Stomach (tissue), 4 donors: ENCODE measurements at regions not wholly inside any gene's neighbourhood (a gene's known extent, or its start where the extent isn't known, plus 50 kb on each side); places are given as distances from the start of the nearest gene placed in this dataset.

Experiments
- EP300 ChIP-seq: sonication (generic); formaldehyde crosslinking; IDR thresholded peaks from one replicate; pipeline ENCODE4 v1.6.1; 2017; ENCODE audit warnings: antibody characterized with exemption
- POLR2A ChIP-seq, 4 donors: fragments of 450-650 bp; IDR thresholded peaks; one replicate each; pipeline ENCODE4 v1.6.1; 2016; ENCODE audit warnings: antibody characterized with exemption in 4 of 4, control low read depth in 2 of 4, mild to moderate bottlenecking in 1 of 4, moderate library complexity in 1 of 4
- TF ChIP-seq, protein P1 (sequence below), 7 experiments: fragments of 450-650 bp in 4 of 7; fragments of 200-600 bp in 3 of 7; sonication (generic) in 3 of 7; IDR thresholded peaks; one replicate each; pipeline ENCODE4 v1.5.1; 2016 to 2019; ENCODE audit warnings: antibody characterized with exemption in 7 of 7, control low read depth in 2 of 7, mild to moderate bottlenecking in 1 of 7

DNA sequence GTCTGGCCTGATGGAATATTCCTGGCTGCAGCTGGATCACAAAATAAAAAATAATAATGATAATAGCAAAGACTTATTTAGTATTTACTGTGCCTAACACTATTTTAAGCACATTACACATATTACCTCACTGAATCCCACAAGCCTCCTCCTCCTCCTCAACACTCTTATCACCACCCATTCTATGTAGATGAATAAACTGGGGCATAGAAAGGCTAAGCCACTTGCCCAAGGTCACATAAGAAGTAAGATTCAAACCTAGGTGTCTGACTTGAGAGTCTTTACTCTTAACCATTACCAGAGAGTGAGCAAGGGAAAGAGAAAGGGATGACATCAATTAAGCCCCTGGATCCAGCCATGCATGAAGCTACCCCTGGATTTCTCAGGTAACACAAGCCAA, 493.1 kb downstream of the SHQ1 start:
- TF ChIP-seq, protein P1, sequence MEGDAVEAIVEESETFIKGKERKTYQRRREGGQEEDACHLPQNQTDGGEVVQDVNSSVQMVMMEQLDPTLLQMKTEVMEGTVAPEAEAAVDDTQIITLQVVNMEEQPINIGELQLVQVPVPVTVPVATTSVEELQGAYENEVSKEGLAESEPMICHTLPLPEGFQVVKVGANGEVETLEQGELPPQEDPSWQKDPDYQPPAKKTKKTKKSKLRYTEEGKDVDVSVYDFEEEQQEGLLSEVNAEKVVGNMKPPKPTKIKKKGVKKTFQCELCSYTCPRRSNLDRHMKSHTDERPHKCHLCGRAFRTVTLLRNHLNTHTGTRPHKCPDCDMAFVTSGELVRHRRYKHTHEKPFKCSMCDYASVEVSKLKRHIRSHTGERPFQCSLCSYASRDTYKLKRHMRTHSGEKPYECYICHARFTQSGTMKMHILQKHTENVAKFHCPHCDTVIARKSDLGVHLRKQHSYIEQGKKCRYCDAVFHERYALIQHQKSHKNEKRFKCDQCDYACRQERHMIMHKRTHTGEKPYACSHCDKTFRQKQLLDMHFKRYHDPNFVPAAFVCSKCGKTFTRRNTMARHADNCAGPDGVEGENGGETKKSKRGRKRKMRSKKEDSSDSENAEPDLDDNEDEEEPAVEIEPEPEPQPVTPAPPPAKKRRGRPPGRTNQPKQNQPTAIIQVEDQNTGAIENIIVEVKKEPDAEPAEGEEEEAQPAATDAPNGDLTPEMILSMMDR (IDR thresholded peaks at IDR 0.05) = no peak
- TF ChIP-seq EP300 (no peak), POLR2A (IDR thresholded peaks at IDR 0.05) (no peak)
